GM12891 (cell line): ENCODE measurements at regions not wholly inside any gene's neighbourhood (a gene's known extent, or its start where the extent isn't known, plus 50 kb on each side); places are given as distances from the start of the nearest gene placed in this dataset.

Source experiments
- DNase-seq: peaks from one replicate; pipeline ENCODE4 v3.0.0; 2011; ENCODE audit warnings: low spot score; ENCODE audit not compliant: insufficient read length
- FAIRE-seq: peaks from 2 replicates; lab custom pipeline; 2011; peaks lifted over from hg19 to GRCh38; lab: Jason Lieb, UNC
- PAX5 ChIP-seq: IDR thresholded peaks from 2 replicates; pipeline ENCODE4 v1.6.1; 2011; ENCODE audit warnings: low read length, moderate library complexity, mild to moderate bottlenecking; ENCODE audit not compliant: insufficient read depth, severe bottlenecking
- POLR2A ChIP-seq: IDR thresholded peaks from 2 replicates; pipeline ENCODE4 v1.6.1; 2011; ENCODE audit warnings: low read depth, low read length, control low read depth
- POLR2AphosphoS5 ChIP-seq: IDR thresholded peaks from 2 replicates; pipeline ENCODE4 v1.6.1; 2011; ENCODE audit warnings: low read depth, low read length, control low read depth
- POU2F2 ChIP-seq: IDR thresholded peaks from 2 replicates; pipeline ENCODE4 v1.6.1; 2011; ENCODE audit warnings: low read depth, mild to moderate bottlenecking, control low read depth, low read length, moderate library complexity
- SPI1 ChIP-seq: IDR thresholded peaks from 2 replicates; pipeline ENCODE4 v1.6.1; 2011; ENCODE audit warnings: low read depth, low read length, control low read depth
- TAF1 ChIP-seq: IDR thresholded peaks from 2 replicates; pipeline ENCODE4 v1.6.1; 2011; ENCODE audit warnings: low read depth, low read length, control low read depth

DNA sequence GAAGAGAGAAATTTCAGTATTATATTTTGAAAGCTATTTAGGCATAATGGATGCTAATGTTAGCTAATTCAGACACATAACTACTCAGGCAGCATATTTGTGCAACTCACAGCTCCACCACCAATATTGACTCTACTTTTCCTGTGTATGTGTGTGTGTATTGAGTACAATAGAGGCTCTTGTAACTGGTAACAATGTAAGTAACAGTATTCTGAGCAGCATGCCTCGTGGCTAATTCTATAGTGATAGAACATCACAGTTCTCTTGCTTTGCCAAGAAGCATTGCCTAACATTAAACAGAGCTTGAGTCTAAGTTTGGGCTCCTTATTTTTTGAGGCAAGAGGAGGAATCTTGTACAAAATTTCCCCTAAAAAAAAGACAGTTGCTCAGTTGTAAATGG, 98.6 kb upstream of the ARHGEF26 start:
- no peak for FAIRE-seq
- TF ChIP-seq POLR2AphosphoS5 (no peak), POLR2A (no peak), TAF1 (no peak), SPI1 (no peak)
- DNase-seq: no peak

- DNase-seq: no peak
- FAIRE-seq: no peak
- TF ChIP-seq POLR2AphosphoS5 (no peak), POLR2A (no peak)
Observed at GRCh38 chr3:154023148-154023547, 98.0 kb upstream of the ARHGEF26 start.

DNA sequence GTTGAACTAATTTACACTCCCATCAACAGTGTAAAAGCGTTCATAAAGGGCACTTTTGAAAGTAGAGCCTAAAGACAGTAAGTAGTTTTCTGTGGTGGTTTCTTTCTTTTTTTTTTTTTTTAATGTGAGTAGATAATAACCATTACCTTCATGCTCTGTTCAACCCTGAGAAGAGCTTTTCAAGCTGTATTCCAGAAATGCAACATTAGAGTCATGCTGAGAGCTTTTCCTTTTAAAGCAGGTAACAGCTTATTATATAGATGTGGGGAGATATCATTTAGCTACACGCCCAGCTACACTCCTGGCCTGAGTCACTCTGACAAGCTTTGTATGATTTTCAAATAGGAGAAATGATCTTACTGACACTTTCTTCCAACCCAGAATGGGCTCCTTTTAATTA, 96.2 kb upstream of the ARHGEF26 start:
- TF ChIP-seq TAF1 (no peak), POU2F2 (no peak), POLR2AphosphoS5 (no peak), POLR2A (no peak), SPI1 (no peak), PAX5 (no peak)
- FAIRE-seq: no peak

DNA sequence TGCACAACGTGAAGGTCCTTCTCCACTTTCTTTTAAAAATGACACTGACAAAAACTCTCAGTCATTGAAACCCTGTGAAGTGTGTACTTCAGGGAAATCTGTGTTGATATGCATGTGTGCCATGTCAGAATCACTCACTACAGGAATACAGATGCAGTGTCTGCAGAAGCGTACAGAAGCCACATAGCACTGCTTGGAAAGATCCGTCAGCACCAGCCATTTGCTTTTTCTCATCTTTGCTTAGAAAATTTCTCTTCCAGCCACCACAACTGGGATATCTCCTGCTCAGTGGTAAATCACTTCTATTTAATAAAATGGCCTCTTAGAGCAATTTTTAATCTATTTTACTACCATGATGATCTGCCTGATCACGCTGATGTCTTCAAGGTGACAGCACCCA, 91.3 kb upstream of the ARHGEF26 start:
- FAIRE-seq (no peak), DNase-seq (no peak)
- TF ChIP-seq TAF1: no peak
- no peak for TF ChIP-seq PAX5
- TF ChIP-seq POU2F2: no peak
- TF ChIP-seq SPI1: no peak
- TF ChIP-seq POLR2AphosphoS5: no peak
- TF ChIP-seq POLR2A: no peak

More for the DNA sequence above, 96.2 kb upstream of the ARHGEF26 start:
- no peak for DNase-seq

DNA sequence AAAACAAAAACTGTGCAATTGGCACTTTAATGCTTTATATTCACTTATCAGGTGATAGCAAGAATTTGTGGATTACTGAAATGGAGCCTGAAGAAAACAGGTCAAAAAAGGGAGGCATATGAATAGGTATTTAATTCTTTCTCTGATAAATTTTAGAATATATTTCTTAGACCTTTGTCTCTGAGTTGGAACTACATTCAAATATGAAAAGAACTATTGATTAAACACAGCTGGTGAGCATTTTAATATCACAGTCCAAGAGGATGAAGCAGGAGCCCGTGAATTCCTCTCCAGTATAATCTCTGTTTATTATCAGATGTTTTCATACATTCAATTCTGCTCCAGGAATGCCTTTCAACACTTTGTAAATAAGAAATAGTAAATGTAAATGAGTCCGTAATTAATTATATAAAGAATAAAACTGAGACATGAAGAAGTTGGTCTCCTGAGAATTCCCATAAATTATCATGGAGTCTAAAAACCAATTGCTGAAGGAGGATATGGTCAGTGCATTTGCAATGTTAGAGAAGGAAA, 86.3 kb upstream of the ARHGEF26 start:
- DNase-seq (no peak), FAIRE-seq (no peak)
- TF ChIP-seq PAX5: no peak
- no peak for TF ChIP-seq POLR2AphosphoS5
- TF ChIP-seq POU2F2: no peak
- TF ChIP-seq POLR2A: no peak
- no peak for TF ChIP-seq SPI1
- no peak for TF ChIP-seq TAF1

DNA sequence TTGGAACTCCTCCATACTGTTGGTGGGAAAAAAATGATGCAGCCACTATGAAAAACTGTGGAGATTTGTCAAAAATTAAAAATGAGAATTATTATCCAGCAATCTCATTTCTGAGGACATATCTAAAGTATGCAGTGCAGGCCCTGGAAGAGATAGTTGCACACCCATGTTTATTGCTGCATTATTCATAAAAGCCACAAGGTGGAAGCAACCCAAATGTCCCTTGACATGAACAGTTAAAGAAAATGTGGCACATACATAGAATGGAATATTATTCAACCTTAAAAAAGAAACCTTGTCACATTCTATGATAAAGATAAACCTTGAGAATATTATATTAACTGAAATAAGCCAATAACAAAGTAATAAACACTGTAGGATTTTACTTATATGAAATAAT, 80.9 kb upstream of the ARHGEF26 start:
- FAIRE-seq (no peak), DNase-seq (no peak)

DNA sequence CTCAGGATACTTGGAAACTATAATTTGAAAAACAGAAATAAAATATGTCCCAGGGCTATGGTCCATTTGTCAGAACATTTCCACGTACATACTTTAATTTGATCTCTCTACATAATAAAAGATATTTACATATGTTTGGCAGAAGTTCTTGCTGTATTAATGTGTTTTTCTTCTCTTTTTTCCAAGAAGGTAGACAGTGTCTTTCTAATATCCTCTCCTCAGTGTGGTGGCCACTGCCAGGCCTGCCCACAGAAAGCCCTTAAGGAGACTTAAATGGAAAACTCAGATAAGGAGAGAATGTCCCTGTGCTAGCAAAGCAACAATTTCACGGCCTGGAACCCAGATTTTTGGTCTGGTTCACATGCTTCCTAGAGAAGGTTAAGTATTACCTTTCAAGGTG, 76.5 kb upstream of the ARHGEF26 start:
- FAIRE-seq (no peak), DNase-seq (no peak)
- TF ChIP-seq TAF1 (no peak), POLR2A (no peak), POLR2AphosphoS5 (no peak)

More for the DNA sequence above, 80.9 kb upstream of the ARHGEF26 start:
- TF ChIP-seq POU2F2 (no peak), POLR2A (no peak), SPI1 (no peak), POLR2AphosphoS5 (no peak), PAX5 (no peak), TAF1 (no peak)

GRCh38 chr3:154050216-154050615, 71.0 kb upstream of the ARHGEF26 start:
- DNase-seq (no peak), FAIRE-seq (no peak)
- no peak for TF ChIP-seq POLR2AphosphoS5
- no peak for TF ChIP-seq PAX5
- TF ChIP-seq TAF1: no peak
- no peak for TF ChIP-seq POU2F2
- TF ChIP-seq POLR2A: no peak
- TF ChIP-seq SPI1: no peak

- no peak for TF ChIP-seq POLR2AphosphoS5
- no peak for TF ChIP-seq PAX5
- TF ChIP-seq POU2F2: no peak
- TF ChIP-seq POLR2A: no peak
- no peak for TF ChIP-seq TAF1
- TF ChIP-seq SPI1: no peak
- FAIRE-seq (no peak), DNase-seq (no peak)
Observed at GRCh38 chr3:154050766-154051165, 70.4 kb upstream of the ARHGEF26 start.

DNA sequence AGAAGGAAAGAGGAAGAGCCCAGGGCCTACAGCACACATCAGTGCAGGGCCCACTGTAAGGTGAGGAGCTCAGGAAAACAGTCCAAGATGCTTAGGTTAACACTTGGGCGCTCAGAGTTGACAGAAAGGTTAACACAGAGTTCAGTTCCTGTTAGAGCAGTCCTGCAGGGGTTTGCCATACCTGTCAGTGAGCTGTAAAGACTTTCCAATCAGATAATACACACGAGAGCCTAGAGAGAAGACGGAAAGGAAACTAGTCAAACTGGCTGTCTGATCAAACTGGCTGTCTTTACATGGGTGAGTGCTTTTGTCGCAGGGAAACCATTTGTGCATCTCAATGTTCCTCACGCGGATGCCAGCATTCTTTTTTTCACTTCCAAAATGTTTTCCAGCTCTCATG, 61.4 kb upstream of the ARHGEF26 start:
- no peak for TF ChIP-seq POLR2A
- no peak for TF ChIP-seq PAX5
- TF ChIP-seq POLR2AphosphoS5: no peak
- TF ChIP-seq TAF1: no peak
- TF ChIP-seq SPI1: no peak
- TF ChIP-seq POU2F2: no peak
- DNase-seq (no peak), FAIRE-seq (no peak)
